PFSK-1 (cell line): ENCODE measurements at regions not wholly inside any gene's neighbourhood (a gene's known extent, or its start where the extent isn't known, plus 50 kb on each side); places are given as distances from the start of the nearest gene placed in this dataset.

Source experiments
- POLR2AphosphoS5 ChIP-seq: IDR thresholded peaks from 2 replicates; pipeline ENCODE4 v1.6.1; 2012; ENCODE audit warnings: low read depth, mild to moderate bottlenecking, control low read depth, low read length, moderate library complexity
- SIN3A ChIP-seq: IDR thresholded peaks from 2 replicates; pipeline ENCODE4 v1.6.1; 2012; ENCODE audit warnings: mild to moderate bottlenecking, low read length, moderate library complexity, borderline replicate concordance; ENCODE audit not compliant: insufficient read depth
- TAF1 ChIP-seq: IDR thresholded peaks from 2 replicates; pipeline ENCODE4 v1.6.1; 2012; ENCODE audit warnings: low read length, control low read depth, borderline replicate concordance; ENCODE audit not compliant: insufficient read depth
- TF ChIP-seq, protein P1 (sequence below), 2 experiments: IDR thresholded peaks; 2 replicates each; pipeline versions ENCODE4 v1.6.1 to v1.8.0; 2011 to 2012; ENCODE audit warnings: low read depth in 2 of 2, low read length in 2 of 2, control low read depth in 1 of 2, inconsistent platforms in 1 of 2, mild to moderate bottlenecking in 1 of 2, moderate library complexity in 1 of 2; ENCODE audit not compliant: insufficient read depth in 1 of 2

DNA sequence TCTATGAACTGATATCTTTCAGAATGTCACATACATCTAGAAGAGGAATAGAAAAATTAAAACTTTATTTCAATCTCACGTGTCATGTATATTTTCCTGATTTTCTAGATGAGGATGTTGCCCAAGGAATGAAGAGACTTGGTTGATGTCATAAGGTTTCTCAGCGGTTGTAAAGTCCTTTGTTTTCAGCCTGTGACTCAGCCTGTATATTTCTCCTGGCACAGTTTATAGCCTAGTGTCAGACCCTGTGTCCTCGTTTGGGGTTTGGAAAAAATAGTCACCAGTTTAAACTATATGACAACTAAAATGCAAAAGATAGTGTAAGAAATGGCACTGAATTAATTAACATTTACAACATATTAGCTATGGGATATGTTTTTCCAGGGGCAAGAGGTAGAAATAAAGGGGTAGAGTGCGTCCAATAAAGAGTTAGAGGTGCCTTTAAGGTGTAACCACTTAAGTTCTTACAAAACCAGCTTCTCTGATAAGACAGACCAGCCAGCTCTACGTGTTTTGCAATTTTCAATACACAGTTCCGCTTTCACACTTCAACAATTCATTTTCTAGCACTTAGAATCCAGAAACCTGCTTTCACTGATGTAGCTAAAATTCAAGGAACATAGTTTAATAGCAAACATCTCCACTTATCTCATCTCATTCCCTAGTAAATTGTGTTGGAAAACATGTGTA lies 1432.6 kb upstream of the TENM4 start:
- TF ChIP-seq POLR2AphosphoS5: no peak
- no peak for TF ChIP-seq SIN3A
- no peak for TF ChIP-seq TAF1
- TF ChIP-seq, protein P1, sequence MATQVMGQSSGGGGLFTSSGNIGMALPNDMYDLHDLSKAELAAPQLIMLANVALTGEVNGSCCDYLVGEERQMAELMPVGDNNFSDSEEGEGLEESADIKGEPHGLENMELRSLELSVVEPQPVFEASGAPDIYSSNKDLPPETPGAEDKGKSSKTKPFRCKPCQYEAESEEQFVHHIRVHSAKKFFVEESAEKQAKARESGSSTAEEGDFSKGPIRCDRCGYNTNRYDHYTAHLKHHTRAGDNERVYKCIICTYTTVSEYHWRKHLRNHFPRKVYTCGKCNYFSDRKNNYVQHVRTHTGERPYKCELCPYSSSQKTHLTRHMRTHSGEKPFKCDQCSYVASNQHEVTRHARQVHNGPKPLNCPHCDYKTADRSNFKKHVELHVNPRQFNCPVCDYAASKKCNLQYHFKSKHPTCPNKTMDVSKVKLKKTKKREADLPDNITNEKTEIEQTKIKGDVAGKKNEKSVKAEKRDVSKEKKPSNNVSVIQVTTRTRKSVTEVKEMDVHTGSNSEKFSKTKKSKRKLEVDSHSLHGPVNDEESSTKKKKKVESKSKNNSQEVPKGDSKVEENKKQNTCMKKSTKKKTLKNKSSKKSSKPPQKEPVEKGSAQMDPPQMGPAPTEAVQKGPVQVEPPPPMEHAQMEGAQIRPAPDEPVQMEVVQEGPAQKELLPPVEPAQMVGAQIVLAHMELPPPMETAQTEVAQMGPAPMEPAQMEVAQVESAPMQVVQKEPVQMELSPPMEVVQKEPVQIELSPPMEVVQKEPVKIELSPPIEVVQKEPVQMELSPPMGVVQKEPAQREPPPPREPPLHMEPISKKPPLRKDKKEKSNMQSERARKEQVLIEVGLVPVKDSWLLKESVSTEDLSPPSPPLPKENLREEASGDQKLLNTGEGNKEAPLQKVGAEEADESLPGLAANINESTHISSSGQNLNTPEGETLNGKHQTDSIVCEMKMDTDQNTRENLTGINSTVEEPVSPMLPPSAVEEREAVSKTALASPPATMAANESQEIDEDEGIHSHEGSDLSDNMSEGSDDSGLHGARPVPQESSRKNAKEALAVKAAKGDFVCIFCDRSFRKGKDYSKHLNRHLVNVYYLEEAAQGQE (IDR thresholded peaks at IDR 0.05; ENCODE audit: insufficient read depth in 1 of 2, low read depth in 2 of 2, low read length in 2 of 2): no peak
